CD4-positive, alpha-beta T cell (primary cell): ENCODE measurements at regions not wholly inside any gene's neighbourhood (a gene's known extent, or its start where the extent isn't known, plus 50 kb on each side); places are given as distances from the start of the nearest gene placed in this dataset.

Experiments used
- ATAC-seq: fragments of 200-7000 bp; cut with Tn5 transposase; one replicate; pipeline ENCODE4 v1.10.0; 2022; ENCODE audit warnings: mild to moderate bottlenecking; ENCODE audit not compliant: poor library complexity
- CTCF ChIA-PET: fragments of 350-600 bp; sonication (Branson Sonifier 250); formaldehyde crosslinking; loops from one replicate; lab custom pipeline; 2021; ENCODE audit warnings: antibody characterized with exemption, inconsistent platforms; lab: Charles Lee
- POLR2A ChIA-PET: fragments of 350-600 bp; sonication (Branson Sonifier 250); formaldehyde crosslinking; loops from one replicate; lab custom pipeline; 2021; ENCODE audit warnings: antibody characterized with exemption, inconsistent platforms; lab: Charles Lee
- DNase-seq, 14 experiments: peaks; one replicate each; pipeline ENCODE4 v3.0.0-alpha.2; 2013 to 2020; ENCODE audit warnings: mixed read lengths in 2 of 14
- H3K27ac ChIP-seq, 2 donors: one replicate each; pipeline versions ENCODE4 v1.5.1 to v1.7.0; 2013; ENCODE audit warnings: low read length in 2 of 2, low read depth in 1 of 2, mild to moderate bottlenecking in 1 of 2
- H3K27me3 ChIP-seq, 2 experiments: 1 replicate in 1 of 2; 2 replicates in 1 of 2; pipeline versions ENCODE4 v1.6.1 to v1.7.0; 2013; ENCODE audit warnings: low read length in 2 of 2, control low read depth in 1 of 2, mild to moderate bottlenecking in 1 of 2, moderate library complexity in 1 of 2; ENCODE audit not compliant: insufficient read depth in 2 of 2, control insufficient read depth in 1 of 2
- H3K36me3 ChIP-seq: one replicate; pipeline ENCODE4 v1.6.1; 2013; ENCODE audit warnings: low read length, control low read depth; ENCODE audit not compliant: insufficient read depth
- H3K4me1 ChIP-seq: one replicate; pipeline ENCODE4 v1.6.1; 2013; ENCODE audit warnings: low read length, control low read depth; ENCODE audit not compliant: insufficient read depth
- H3K4me3 ChIP-seq: one replicate; pipeline ENCODE4 v1.5.1; 2013; ENCODE audit warnings: mild to moderate bottlenecking, low read length, moderate library complexity
- H3K9me3 ChIP-seq, 2 experiments: 1 replicate in 1 of 2; 2 replicates in 1 of 2; pipeline versions ENCODE4 v1.6.1 to v1.7.0; 2013; ENCODE audit warnings: low read length in 2 of 2, mild to moderate bottlenecking in 2 of 2, control low read depth in 1 of 2, moderate library complexity in 1 of 2; ENCODE audit not compliant: control insufficient read depth in 1 of 2, insufficient read depth in 1 of 2
- H3K27ac Mint-ChIP-seq: one replicate; pipeline ENCODE4 v1.8.0; 2020; ENCODE audit warnings: mixed read lengths
- H3K27me3 Mint-ChIP-seq: one replicate; pipeline ENCODE4 v1.8.0; 2021; ENCODE audit warnings: mixed read lengths
- H3K36me3 Mint-ChIP-seq: one replicate; pipeline ENCODE4 v1.8.0; 2021; ENCODE audit warnings: low read depth, mixed read lengths
- H3K4me1 Mint-ChIP-seq: one replicate; pipeline ENCODE4 v1.8.0; 2021; ENCODE audit warnings: low read depth, mixed read lengths
- H3K4me3 Mint-ChIP-seq: one replicate; pipeline ENCODE4 v1.8.0; 2020; ENCODE audit warnings: mild to moderate bottlenecking, mixed read lengths
- H3K9me3 Mint-ChIP-seq: one replicate; pipeline ENCODE4 v1.8.0; 2020; ENCODE audit warnings: mixed read lengths
- intact Hi-C, 2 experiments: fragments of 100-400 bp; cut with DNase I in 1 of 2; cut with micrococcal nuclease in 1 of 2; formaldehyde crosslinking; loops; one replicate each; pipeline versions ENCODE4 v1.15.1 to v1.9.0; 2023 to 2025; cut with DNase I, micrococcal nuclease
- TF ChIP-seq, protein P1 (sequence below): fragments of 200-600 bp; IDR thresholded peaks from one replicate; pipeline ENCODE4 v1.8.0; 2022; ENCODE audit warnings: antibody characterized with exemption, mild to moderate bottlenecking

DNA sequence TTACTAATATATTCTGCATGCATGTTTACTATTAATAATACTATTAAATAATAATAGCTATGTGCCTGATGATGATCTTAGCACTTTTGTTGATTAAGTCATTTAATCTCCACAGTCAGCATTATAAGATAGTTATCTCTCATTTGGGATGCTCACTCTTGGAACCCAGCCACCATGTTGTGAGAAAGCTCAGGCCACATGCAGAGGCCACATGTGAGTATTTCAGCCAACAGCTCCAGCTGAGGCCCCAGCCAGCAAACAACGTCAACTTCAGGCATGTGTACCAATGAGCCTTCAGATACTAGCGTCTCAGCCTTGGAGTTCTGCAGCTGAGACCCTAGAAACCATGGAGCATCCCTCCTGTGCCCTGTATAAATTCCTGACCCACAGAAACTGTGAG, 798.1 kb upstream of the LRRC4C start:
- Histone ChIP-seq H3K27ac (no peak overlapping the region), H3K27me3 (no peaks in the 10 kb centered on the region), H3K4me1 (no peaks in the 10 kb centered on the region), H3K9me3 (no peaks in the 10 kb centered on the region), H3K4me3 (no peak overlapping the region), H3K36me3 (no peaks in the 10 kb centered on the region)
- TF ChIP-seq, protein P1, sequence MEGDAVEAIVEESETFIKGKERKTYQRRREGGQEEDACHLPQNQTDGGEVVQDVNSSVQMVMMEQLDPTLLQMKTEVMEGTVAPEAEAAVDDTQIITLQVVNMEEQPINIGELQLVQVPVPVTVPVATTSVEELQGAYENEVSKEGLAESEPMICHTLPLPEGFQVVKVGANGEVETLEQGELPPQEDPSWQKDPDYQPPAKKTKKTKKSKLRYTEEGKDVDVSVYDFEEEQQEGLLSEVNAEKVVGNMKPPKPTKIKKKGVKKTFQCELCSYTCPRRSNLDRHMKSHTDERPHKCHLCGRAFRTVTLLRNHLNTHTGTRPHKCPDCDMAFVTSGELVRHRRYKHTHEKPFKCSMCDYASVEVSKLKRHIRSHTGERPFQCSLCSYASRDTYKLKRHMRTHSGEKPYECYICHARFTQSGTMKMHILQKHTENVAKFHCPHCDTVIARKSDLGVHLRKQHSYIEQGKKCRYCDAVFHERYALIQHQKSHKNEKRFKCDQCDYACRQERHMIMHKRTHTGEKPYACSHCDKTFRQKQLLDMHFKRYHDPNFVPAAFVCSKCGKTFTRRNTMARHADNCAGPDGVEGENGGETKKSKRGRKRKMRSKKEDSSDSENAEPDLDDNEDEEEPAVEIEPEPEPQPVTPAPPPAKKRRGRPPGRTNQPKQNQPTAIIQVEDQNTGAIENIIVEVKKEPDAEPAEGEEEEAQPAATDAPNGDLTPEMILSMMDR = no peak
- DNase-seq (no peak), ATAC-seq (no peak)
- Mint-ChIP-seq H3K27me3 (no peaks in the 10 kb centered on the region), H3K36me3 (no peaks in the 10 kb centered on the region), H3K9me3 (peaks cover 7% of the 10 kb centered on the region), H3K4me3 (no peak overlapping the region), H3K4me1 (no peaks in the 10 kb centered on the region), H3K27ac (no peak overlapping the region)
- ChIA-PET CTCF (no interaction called here), POLR2A (no interaction called here)
- intact Hi-C loops = no loop called here

DNA sequence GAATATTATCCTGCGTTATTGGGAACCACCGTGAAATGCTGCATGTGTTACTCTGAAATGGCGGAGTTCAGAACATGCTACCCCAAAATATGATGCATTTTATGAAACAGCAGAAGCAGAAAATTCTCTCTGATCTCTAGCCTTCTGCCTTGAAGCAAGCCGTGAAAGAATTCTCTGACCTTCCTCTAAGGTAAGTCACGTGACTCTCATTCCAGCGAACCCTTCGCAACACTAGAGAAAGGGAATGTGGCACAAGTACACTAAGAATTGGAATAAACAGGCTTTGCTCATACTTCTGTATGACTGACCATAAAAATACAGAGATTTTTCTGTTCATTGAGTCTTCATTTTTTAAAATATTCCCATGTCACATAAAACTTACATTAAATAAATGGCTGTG, 805.6 kb upstream of the LRRC4C start:
- no peak overlapping the region for H3K27ac Mint-ChIP-seq
- TF ChIP-seq, protein P1 = no peak
- H3K36me3 Mint-ChIP-seq = no peaks in the 10 kb centered on the region
- Histone ChIP-seq H3K27me3 (no peaks in the 10 kb centered on the region), H3K4me3 (no peak overlapping the region), H3K36me3 (no peaks in the 10 kb centered on the region), H3K9me3 (no peaks in the 10 kb centered on the region), H3K4me1 (no peaks in the 10 kb centered on the region), H3K27ac (no peak overlapping the region)
- intact Hi-C loops = no loop called here
- no peaks in the 10 kb centered on the region for H3K4me1 Mint-ChIP-seq
- H3K9me3 Mint-ChIP-seq = peaks cover 7% of the 10 kb centered on the region
- H3K27me3 Mint-ChIP-seq = no peaks in the 10 kb centered on the region
- ChIA-PET CTCF (no interaction called here), POLR2A (no interaction called here)
- ATAC-seq = no peak
- H3K4me3 Mint-ChIP-seq = no peak overlapping the region
- no peak for DNase-seq

DNA sequence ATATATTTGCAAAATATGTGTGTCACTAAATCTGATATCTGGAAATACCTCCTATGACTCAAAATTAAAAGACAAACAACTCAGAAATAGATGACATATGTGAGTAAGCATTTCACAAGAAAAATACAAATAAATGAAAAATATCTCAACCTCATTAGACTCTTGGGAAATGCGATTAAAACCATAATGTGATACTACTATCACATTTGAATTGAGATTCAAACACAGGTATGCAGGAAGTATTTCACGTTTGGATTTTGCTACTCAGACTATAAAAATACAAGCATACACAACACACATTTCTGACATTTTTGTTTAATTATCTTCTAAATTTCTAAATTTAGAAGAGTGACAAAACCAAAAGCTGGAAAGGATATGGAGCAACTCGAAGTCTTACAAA, 811.9 kb upstream of the LRRC4C start:
- no peaks in the 10 kb centered on the region for H3K36me3 ChIP-seq
- no peak overlapping the region for H3K27ac ChIP-seq
- ChIA-PET POLR2A (no interaction called here), CTCF (no interaction called here)
- Mint-ChIP-seq H3K27me3 (no peaks in the 10 kb centered on the region), H3K27ac (no peak overlapping the region), H3K9me3 (peaks cover 9% of the 10 kb centered on the region), H3K4me1 (no peaks in the 10 kb centered on the region), H3K4me3 (no peak overlapping the region), H3K36me3 (no peaks in the 10 kb centered on the region)
- DNase-seq = no peak
- no peak overlapping the region for H3K4me3 ChIP-seq
- H3K9me3 ChIP-seq = peaks cover 12 to 17% of the 10 kb centered on the region in 2 experiments
- H3K4me1 ChIP-seq = no peaks in the 10 kb centered on the region
- intact Hi-C loops = no loop called here
- TF ChIP-seq, protein P1 = no peak
- no peaks in the 10 kb centered on the region for H3K27me3 ChIP-seq
- no peak for ATAC-seq
